Tibial artery (tissue), 4 donors: ENCODE measurements at regions not wholly inside any gene's neighbourhood (a gene's known extent, or its start where the extent isn't known, plus 50 kb on each side); places are given as distances from the start of the nearest gene placed in this dataset.

Experiments
- DNase-seq, 2 donors: peaks; one replicate each; pipeline ENCODE4 v3.0.0-alpha.2; 2019
- H3K27ac ChIP-seq, 2 donors: fragments of 200-600 bp; sonication (generic) in 1 of 2; 1 replicate in 1 of 2; 2 replicates in 1 of 2; pipeline ENCODE4 v1.5.1; 2018 to 2019; ENCODE audit warnings: mild to moderate bottlenecking in 1 of 2
- H3K27me3 ChIP-seq, 2 donors: fragments of 200-600 bp; sonication (generic) in 1 of 2; one replicate each; pipeline versions ENCODE4 v1.5.1 to v1.6.0; 2016 to 2019
- H3K36me3 ChIP-seq, 3 donors: fragments of 200-600 bp; sonication (generic) in 2 of 3; one replicate each; pipeline ENCODE4 v1.5.1; 2016 to 2019; ENCODE audit warnings: mild to moderate bottlenecking in 2 of 3
- H3K4me1 ChIP-seq, 4 donors: fragments of 200-600 bp; sonication (generic) in 2 of 4; 1 replicate in 3 of 4; 2 replicates in 1 of 4; pipeline ENCODE4 v1.5.1; 2016 to 2019
- H3K4me3 ChIP-seq, 2 donors: fragments of 200-600 bp; sonication (generic) in 1 of 2; 1 replicate in 1 of 2; 2 replicates in 1 of 2; pipeline ENCODE4 v1.5.1; 2018 to 2019; ENCODE audit warnings: mild to moderate bottlenecking in 2 of 2
- H3K9me3 ChIP-seq, 3 donors: fragments of 200-600 bp; sonication (generic) in 1 of 3; one replicate each; pipeline ENCODE4 v1.5.1; 2016 to 2019
- intact Hi-C: fragments of 100-400 bp; cut with DNase I; formaldehyde crosslinking; loops from one replicate; pipeline ENCODE4 v1.15.0; 2023; ENCODE audit warnings: low total_unique reads
- TF ChIP-seq, protein P1 (sequence below), 2 experiments: fragments of 200-600 bp in 1 of 2; fragments of 450-650 bp in 1 of 2; IDR thresholded peaks; one replicate each; pipeline ENCODE4 v1.5.1; 2017 to 2019; ENCODE audit warnings: antibody characterized with exemption in 2 of 2, mild to moderate bottlenecking in 1 of 2, moderate library complexity in 1 of 2

DNA sequence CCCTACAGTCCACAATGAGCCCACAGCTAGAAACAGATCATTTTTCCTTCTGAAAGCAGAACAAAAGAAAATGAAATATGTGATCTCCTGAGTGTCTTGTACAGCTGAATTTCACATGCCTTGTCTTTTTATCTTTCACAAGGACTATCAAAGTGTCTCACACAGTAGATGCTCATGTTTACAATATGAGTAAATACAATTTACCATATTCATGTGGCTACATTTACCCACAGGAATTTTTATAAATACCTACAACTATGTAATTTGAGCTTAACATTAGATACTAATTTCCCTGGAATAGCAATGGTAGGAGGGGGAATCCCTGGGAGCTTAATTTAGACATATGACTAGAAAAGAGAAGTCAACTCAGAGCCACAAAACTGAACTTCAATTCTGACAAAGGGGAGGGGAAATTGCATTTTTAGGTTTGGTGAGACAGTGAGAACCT, 186.2 kb downstream of the MACC1 start:
- H3K4me1 ChIP-seq, result no peaks in the 10 kb centered on the region
- TF ChIP-seq, protein P1, sequence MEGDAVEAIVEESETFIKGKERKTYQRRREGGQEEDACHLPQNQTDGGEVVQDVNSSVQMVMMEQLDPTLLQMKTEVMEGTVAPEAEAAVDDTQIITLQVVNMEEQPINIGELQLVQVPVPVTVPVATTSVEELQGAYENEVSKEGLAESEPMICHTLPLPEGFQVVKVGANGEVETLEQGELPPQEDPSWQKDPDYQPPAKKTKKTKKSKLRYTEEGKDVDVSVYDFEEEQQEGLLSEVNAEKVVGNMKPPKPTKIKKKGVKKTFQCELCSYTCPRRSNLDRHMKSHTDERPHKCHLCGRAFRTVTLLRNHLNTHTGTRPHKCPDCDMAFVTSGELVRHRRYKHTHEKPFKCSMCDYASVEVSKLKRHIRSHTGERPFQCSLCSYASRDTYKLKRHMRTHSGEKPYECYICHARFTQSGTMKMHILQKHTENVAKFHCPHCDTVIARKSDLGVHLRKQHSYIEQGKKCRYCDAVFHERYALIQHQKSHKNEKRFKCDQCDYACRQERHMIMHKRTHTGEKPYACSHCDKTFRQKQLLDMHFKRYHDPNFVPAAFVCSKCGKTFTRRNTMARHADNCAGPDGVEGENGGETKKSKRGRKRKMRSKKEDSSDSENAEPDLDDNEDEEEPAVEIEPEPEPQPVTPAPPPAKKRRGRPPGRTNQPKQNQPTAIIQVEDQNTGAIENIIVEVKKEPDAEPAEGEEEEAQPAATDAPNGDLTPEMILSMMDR (IDR thresholded peaks at IDR 0.05), result no peak
- no peaks in the 10 kb centered on the region for H3K27me3 ChIP-seq
- no peak overlapping the region for H3K4me3 ChIP-seq
- no peak for DNase-seq
- intact Hi-C loops, result no loop called here
- H3K9me3 ChIP-seq, result no peaks in the 10 kb centered on the region
- no peaks in the 10 kb centered on the region for H3K36me3 ChIP-seq
- no peak overlapping the region for H3K27ac ChIP-seq

DNA sequence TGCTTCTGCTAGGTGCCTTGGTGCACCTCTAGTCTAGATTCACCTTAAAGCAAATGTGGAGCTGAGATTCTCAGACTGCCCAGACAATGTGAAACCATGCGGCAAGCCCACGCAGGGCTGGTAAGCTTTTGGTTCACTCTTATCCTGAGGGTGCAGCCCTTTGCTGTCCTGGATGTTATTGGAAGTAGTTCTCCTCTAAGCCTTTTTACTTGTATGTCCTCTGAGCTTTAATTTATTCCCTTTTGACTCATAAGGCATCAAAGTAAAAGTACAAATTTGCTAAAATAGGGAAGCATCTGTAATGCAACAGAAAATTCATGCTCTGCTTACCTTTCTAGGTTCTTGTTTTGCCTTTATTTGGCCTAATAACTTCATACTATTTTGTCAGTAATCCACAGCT, 186.8 kb downstream of the MACC1 start:
- H3K27ac ChIP-seq, result no peak overlapping the region
- TF ChIP-seq, protein P1 (IDR thresholded peaks at IDR 0.05), result no peak
- H3K27me3 ChIP-seq, result no peaks in the 10 kb centered on the region
- no peaks in the 10 kb centered on the region for H3K9me3 ChIP-seq
- intact Hi-C loops, result no loop called here
- no peak overlapping the region for H3K4me3 ChIP-seq
- H3K4me1 ChIP-seq, result no peaks in the 10 kb centered on the region
- no peak for DNase-seq
- no peaks in the 10 kb centered on the region for H3K36me3 ChIP-seq

DNA sequence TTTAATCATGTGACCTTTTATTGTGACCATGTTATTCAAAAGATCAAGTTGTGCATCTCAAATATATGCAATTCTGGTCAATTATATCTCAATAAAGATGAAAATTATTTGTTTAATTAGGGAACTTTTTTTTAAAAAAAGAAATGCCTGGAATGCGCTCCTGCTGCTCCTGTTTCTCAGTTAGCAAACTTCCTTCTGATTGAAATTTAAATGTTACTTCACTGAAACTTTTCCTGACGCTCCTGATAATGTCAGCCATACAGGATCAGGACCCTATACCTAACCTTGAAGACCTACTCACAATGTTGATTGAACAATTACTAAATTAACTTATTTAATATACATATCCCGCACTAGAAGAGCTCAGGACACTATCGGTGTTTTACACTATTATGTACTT, 190.4 kb downstream of the MACC1 start:
- Histone ChIP-seq H3K4me3 (no peak overlapping the region), H3K4me1 (no peaks in the 10 kb centered on the region), H3K36me3 (no peaks in the 10 kb centered on the region), H3K27ac (no peak overlapping the region), H3K9me3 (no peaks in the 10 kb centered on the region), H3K27me3 (no peaks in the 10 kb centered on the region)
- TF ChIP-seq, protein P1 (IDR thresholded peaks at IDR 0.05), result no peak
- intact Hi-C loops, result no loop called here
- no peak for DNase-seq

DNA sequence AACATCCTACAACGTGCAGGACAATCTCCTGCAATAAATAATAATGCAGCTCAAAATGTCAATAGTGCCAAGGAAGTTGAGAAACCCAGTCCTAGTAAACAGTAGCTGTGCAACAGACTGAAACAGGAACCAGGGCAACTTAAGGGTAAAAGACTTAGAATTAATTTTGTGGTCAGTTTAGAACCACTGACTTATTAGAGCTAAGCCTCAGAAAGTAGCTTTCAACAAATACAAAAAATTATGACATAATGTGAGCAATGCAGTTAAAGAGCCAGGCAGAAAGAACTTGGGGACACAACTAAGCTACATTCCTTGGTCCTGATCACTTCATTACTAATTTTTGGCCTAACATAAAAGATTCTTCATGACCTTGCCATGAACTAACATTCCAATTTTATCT, 195.4 kb downstream of the MACC1 start:
- TF ChIP-seq, protein P1 (IDR thresholded peaks at IDR 0.05), result no peak
- H3K9me3 ChIP-seq, result no peaks in the 10 kb centered on the region
- no peaks in the 10 kb centered on the region for H3K27me3 ChIP-seq
- DNase-seq, result no peak
- no peaks in the 10 kb centered on the region for H3K36me3 ChIP-seq
- no peak overlapping the region for H3K27ac ChIP-seq
- no peak overlapping the region for H3K4me3 ChIP-seq
- intact Hi-C loops, result no loop called here
- no peaks in the 10 kb centered on the region for H3K4me1 ChIP-seq

- DNase-seq, result no peak
- intact Hi-C loops, result no loop called here
- Histone ChIP-seq H3K9me3 (no peaks in the 10 kb centered on the region), H3K4me3 (no peak overlapping the region), H3K36me3 (no peaks in the 10 kb centered on the region), H3K4me1 (no peaks in the 10 kb centered on the region), H3K27me3 (no peaks in the 10 kb centered on the region), H3K27ac (no peak overlapping the region)
- TF ChIP-seq, protein P1 (IDR thresholded peaks at IDR 0.05), result no peak
Observed at GRCh38 chr7:20021066-20021465, 196.1 kb downstream of the MACC1 start.

DNA sequence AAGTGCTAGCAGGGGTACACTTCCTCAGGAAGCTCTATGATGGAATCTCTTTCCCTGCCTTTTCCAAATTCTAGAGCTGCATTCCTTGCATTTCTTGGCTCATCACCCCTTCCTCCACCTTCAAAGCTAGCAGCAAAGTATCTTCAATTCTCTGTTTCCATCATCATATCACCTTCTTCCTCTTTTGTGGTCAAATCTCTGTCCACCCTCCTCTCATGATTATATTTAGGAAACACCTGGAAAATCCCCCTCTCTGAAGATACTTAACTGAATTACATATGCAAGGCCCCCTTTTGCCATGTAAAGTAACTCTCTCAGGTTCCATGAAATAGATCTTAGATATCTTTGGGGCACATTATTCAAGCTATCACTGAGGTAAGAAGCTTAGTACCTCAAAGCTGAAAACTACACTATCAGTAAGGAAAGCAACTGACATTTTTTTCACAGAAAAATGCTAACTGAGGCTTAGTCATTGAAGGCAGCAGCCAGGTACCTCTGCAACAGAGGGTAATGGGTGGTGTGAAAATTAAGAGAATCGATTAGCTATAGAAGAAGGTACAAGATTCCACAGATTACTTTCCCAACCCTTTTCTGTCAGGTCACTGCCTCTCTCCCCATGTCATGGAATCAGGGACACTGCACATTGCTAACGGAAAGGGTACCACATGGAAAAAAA, 197.3 kb downstream of the MACC1 start:
- intact Hi-C loops, result no loop called here
- H3K27me3 ChIP-seq, result no peaks in the 10 kb centered on the region
- no peak for DNase-seq
- no peak overlapping the region for H3K27ac ChIP-seq
- no peaks in the 10 kb centered on the region for H3K4me1 ChIP-seq
- no peaks in the 10 kb centered on the region for H3K36me3 ChIP-seq
- TF ChIP-seq, protein P1 (IDR thresholded peaks at IDR 0.05), result no peak
- H3K9me3 ChIP-seq, result no peaks in the 10 kb centered on the region
- no peak overlapping the region for H3K4me3 ChIP-seq
